HG03378 (cell line): ENCODE measurements at regions not wholly inside any gene's neighbourhood (a gene's known extent, or its start where the extent isn't known, plus 50 kb on each side); places are given as distances from the start of the nearest gene placed in this dataset.
"Not testable (repeated sequence)": the region's sequence is repeated elsewhere in the genome, so short reads cannot be mapped to it uniquely, and the experiment has no call there.

Source experiments
- ATAC-seq: cut with Tn5 transposase; IDR thresholded peaks from one replicate; pipeline ENCODE4 v1.9.1; 2021; ENCODE audit warnings: mild to moderate bottlenecking, moderate library complexity; ENCODE audit not compliant: unreplicated experiment

GRCh38 chr13:85141401-85141800 lies 657.8 kb downstream of the SLITRK6 start:
- no peak for ATAC-seq

GRCh38 chr13:85140192-85140591 lies 659.0 kb downstream of the SLITRK6 start:
- no peak for ATAC-seq

- no peak for ATAC-seq
Observed at GRCh38 chr13:85137516-85137915, 661.7 kb downstream of the SLITRK6 start.

- ATAC-seq: no peak
Observed at GRCh38 chr13:85132986-85133385, 666.2 kb downstream of the SLITRK6 start.

- ATAC-seq: not testable (repeated sequence)
Observed at GRCh38 chr13:85123501-85123900, 675.7 kb downstream of the SLITRK6 start.

- ATAC-seq: no peak
Observed at GRCh38 chr13:85108356-85108755, 690.9 kb downstream of the SLITRK6 start.

GRCh38 chr13:85099245-85099644 lies 700.0 kb downstream of the SLITRK6 start:
- ATAC-seq: no peak

GRCh38 chr13:85095418-85096272 lies 703.6 kb downstream of the SLITRK6 start:
- no peak for ATAC-seq

GRCh38 chr13:85093808-85094207 lies 705.4 kb downstream of the SLITRK6 start:
- ATAC-seq: no peak

- no peak for ATAC-seq
Observed at GRCh38 chr13:85091631-85092234, 707.5 kb downstream of the SLITRK6 start.

GRCh38 chr13:85089186-85089585 lies 710.0 kb downstream of the SLITRK6 start:
- ATAC-seq: no peak

- no peak for ATAC-seq
Observed at GRCh38 chr13:85080691-85081090, 718.5 kb downstream of the SLITRK6 start.

- ATAC-seq: no peak
Observed at GRCh38 chr13:85076343-85076742, 722.9 kb downstream of the SLITRK6 start.

- no peak for ATAC-seq
Observed at GRCh38 chr13:85074543-85075313, 724.5 kb downstream of the SLITRK6 start.

GRCh38 chr13:85068231-85068630 lies 731.0 kb downstream of the SLITRK6 start:
- ATAC-seq: no peak

- ATAC-seq: no peak
Observed at GRCh38 chr13:85040215-85040614, 759.0 kb downstream of the SLITRK6 start.

GRCh38 chr13:85031771-85032170 lies 767.4 kb downstream of the SLITRK6 start:
- ATAC-seq: no peak

- ATAC-seq: no peak
Observed at GRCh38 chr13:85028035-85028434, 771.2 kb downstream of the SLITRK6 start.

- no peak for ATAC-seq
Observed at GRCh38 chr13:85019121-85019520, 780.1 kb downstream of the SLITRK6 start.

- ATAC-seq: no peak
Observed at GRCh38 chr13:85013006-85013405, 786.2 kb downstream of the SLITRK6 start.

GRCh38 chr13:85009447-85009846 lies 789.8 kb downstream of the SLITRK6 start:
- ATAC-seq: no peak

- no peak for ATAC-seq
Observed at GRCh38 chr13:84999252-84999651, 800.0 kb downstream of the SLITRK6 start.
